AG04450 (cell line): ENCODE measurements at regions not wholly inside any gene's neighbourhood (a gene's known extent, or its start where the extent isn't known, plus 50 kb on each side); places are given as distances from the start of the nearest gene placed in this dataset.

Experiments used
- CTCF ChIA-PET: fragments of 300-600, 350-600 bp; formaldehyde crosslinking; extraction: SDS; loops from one replicate; lab custom pipeline; 2022; ENCODE audit warnings: antibody characterized with exemption, inconsistent platforms; lab: Charles Lee
- POLR2A ChIA-PET: fragments of 350-600 bp; formaldehyde crosslinking; extraction: SDS; loops from one replicate; lab custom pipeline; 2021; ENCODE audit warnings: antibody characterized with exemption, inconsistent platforms; lab: Yijun Ruan, JAX
- DNase-seq: peaks from one replicate; pipeline ENCODE4 v3.0.0-alpha.2; 2011; ENCODE audit warnings: low read depth, low spot score
- H3K27ac ChIP-seq: one replicate; pipeline ENCODE4 v1.5.1; 2012; ENCODE audit warnings: low read depth, low read length, control low read depth
- H3K27me3 ChIP-seq: one replicate; pipeline ENCODE4 v1.6.0; 2012; ENCODE audit warnings: low read length; ENCODE audit not compliant: control insufficient read depth, insufficient read depth
- H3K4me3 ChIP-seq: 2 replicates; pipeline ENCODE4 v1.5.1; 2011; ENCODE audit warnings: mild to moderate bottlenecking, low read depth, low read length, control low read depth
- H3K9me3 ChIP-seq: 2 replicates; pipeline ENCODE4 v1.5.1; 2012; ENCODE audit warnings: low read length; ENCODE audit not compliant: control insufficient read depth, insufficient read depth
- CTCF ChIP-seq: IDR thresholded peaks from 2 replicates; pipeline ENCODE4 v1.5.1; 2011; ENCODE audit warnings: low read depth, low read length, control low read depth, inconsistent platforms

- Histone ChIP-seq H3K9me3 (no peaks in the 10 kb centered on the region), H3K27ac (no peak overlapping the region), H3K4me3 (no peak overlapping the region), H3K27me3 (peaks cover 12% of the 10 kb centered on the region)
- ChIA-PET CTCF (no interaction called here), POLR2A (no interaction called here)
- no peak for TF ChIP-seq CTCF
- no peak for DNase-seq
These were observed 59.8 kb upstream of the TBPL2 start for GRCh38 chr14:55500219-55500701.

- Histone ChIP-seq H3K27me3 (peaks cover 12% of the 10 kb centered on the region), H3K27ac (no peak overlapping the region), H3K9me3 (no peaks in the 10 kb centered on the region), H3K4me3 (no peak overlapping the region)
- ChIA-PET POLR2A (no interaction called here), CTCF (interaction anchor here (0.6 kb wide), 1 partner anchor 61 kb away, joined by 6 read pairs; no protein-coding TSS in a partner anchor)
- no peak for TF ChIP-seq CTCF
- no peak for DNase-seq
These were observed 60.3 kb upstream of the TBPL2 start for GRCh38 chr14:55500708-55501107.

GRCh38 chr14:55502746-55503284 is 62.4 kb upstream of the TBPL2 start:
- Histone ChIP-seq H3K27me3 (peaks cover 12% of the 10 kb centered on the region), H3K27ac (no peak overlapping the region), H3K9me3 (no peaks in the 10 kb centered on the region), H3K4me3 (no peak overlapping the region)
- TF ChIP-seq CTCF = no peak
- CTCF ChIA-PET = interaction anchor here (1.2 kb wide), 1 partner anchor 30 kb away, joined by 4 read pairs; no protein-coding TSS in a partner anchor
- POLR2A ChIA-PET = no interaction called here
- no peak for DNase-seq

GRCh38 chr14:55505846-55506245 is 65.4 kb upstream of the TBPL2 start:
- POLR2A ChIA-PET = no interaction called here
- Histone ChIP-seq H3K27me3 (peaks cover 5% of the 10 kb centered on the region), H3K4me3 (no peak overlapping the region), H3K9me3 (no peaks in the 10 kb centered on the region), H3K27ac (no peak overlapping the region)
- CTCF ChIA-PET = interaction anchor here (1.0 kb wide), 1 partner anchor 59 kb away, joined by 4 read pairs; no protein-coding TSS in a partner anchor
- DNase-seq = no peak
- TF ChIP-seq CTCF = no peak

GRCh38 chr14:55508676-55509075 is 68.3 kb upstream of the TBPL2 start:
- no peak overlapping the region for H3K27ac ChIP-seq
- no peak overlapping the region for H3K4me3 ChIP-seq
- no peak for TF ChIP-seq CTCF
- ChIA-PET CTCF (no interaction called here), POLR2A (no interaction called here)
- no peaks in the 10 kb centered on the region for H3K9me3 ChIP-seq
- no peak for DNase-seq
- H3K27me3 ChIP-seq = no peaks in the 10 kb centered on the region
